Kidney (tissue), 13 donors: ENCODE measurements at regions not wholly inside any gene's neighbourhood (a gene's known extent, or its start where the extent isn't known, plus 50 kb on each side); places are given as distances from the start of the nearest gene placed in this dataset.

ENCODE experiments used
- DNase-seq, 5 donors: peaks; one replicate each; pipeline ENCODE4 v3.0.0-alpha.2; 2013 to 2020
- FAIRE-seq: peaks from 2 replicates; lab custom pipeline; 2012; peaks lifted over from hg19 to GRCh38; lab: Jason Lieb, UNC
- H3K27ac ChIP-seq, 2 donors: one replicate each; pipeline ENCODE4 v1.7.0; 2013; ENCODE audit warnings: low read depth in 2 of 2, low read length in 2 of 2, inconsistent platforms in 1 of 2
- H3K27me3 ChIP-seq: one replicate; pipeline ENCODE4 v1.7.1; 2013; ENCODE audit warnings: low read length, inconsistent platforms; ENCODE audit not compliant: control insufficient read depth, insufficient read depth
- H3K36me3 ChIP-seq, 3 donors: one replicate each; pipeline versions ENCODE4 v1.7.0 to v1.7.1; 2013; ENCODE audit warnings: low read length in 3 of 3, control low read depth in 1 of 3, inconsistent platforms in 1 of 3; ENCODE audit not compliant: insufficient read depth in 3 of 3, control insufficient read depth in 2 of 3
- H3K4me1 ChIP-seq, 3 donors: one replicate each; pipeline versions ENCODE4 v1.7.0 to v1.7.1; 2013; ENCODE audit warnings: low read length in 3 of 3, inconsistent platforms in 1 of 3, low read depth in 1 of 3; ENCODE audit not compliant: control insufficient read depth in 2 of 3, insufficient read depth in 2 of 3
- H3K4me3 ChIP-seq, 3 donors: one replicate each; pipeline versions ENCODE4 v1.7.0 to v1.8.1; 2013; ENCODE audit warnings: low read length in 3 of 3, control low read depth in 1 of 3, inconsistent platforms in 1 of 3
- H3K9ac ChIP-seq, 3 donors: one replicate each; pipeline versions ENCODE4 v1.7.0 to v1.7.1; 2013; ENCODE audit warnings: low read length in 3 of 3, control low read depth in 1 of 3, inconsistent platforms in 1 of 3
- H3K9me3 ChIP-seq, 3 donors: one replicate each; pipeline versions ENCODE4 v1.7.0 to v1.7.1; 2013; ENCODE audit warnings: low read length in 3 of 3, control low read depth in 1 of 3, inconsistent platforms in 1 of 3; ENCODE audit not compliant: control insufficient read depth in 2 of 3, insufficient read depth in 1 of 3
- CTCF ChIP-seq: IDR thresholded peaks from 3 replicates; pipeline ENCODE4 v1.5.1; 2012; ENCODE audit warnings: mild to moderate bottlenecking, moderate library complexity, borderline replicate concordance; ENCODE audit not compliant: insufficient read depth; ENCODE audit errors: extremely low read depth
- intact Hi-C: fragments of 100-400 bp; cut with DNase I; formaldehyde crosslinking; loops from one replicate; pipeline ENCODE4 v1.11.1; 2022
- donor health status: control.
- donor health status: control.
- donor health status: control.
- donor health status: control.
- donor health status: control.
- donor health status: DM: yes; HTN: yes; CAD: no.
- donor health status: Normal renal cell carcinoma (clear cell type).

DNA sequence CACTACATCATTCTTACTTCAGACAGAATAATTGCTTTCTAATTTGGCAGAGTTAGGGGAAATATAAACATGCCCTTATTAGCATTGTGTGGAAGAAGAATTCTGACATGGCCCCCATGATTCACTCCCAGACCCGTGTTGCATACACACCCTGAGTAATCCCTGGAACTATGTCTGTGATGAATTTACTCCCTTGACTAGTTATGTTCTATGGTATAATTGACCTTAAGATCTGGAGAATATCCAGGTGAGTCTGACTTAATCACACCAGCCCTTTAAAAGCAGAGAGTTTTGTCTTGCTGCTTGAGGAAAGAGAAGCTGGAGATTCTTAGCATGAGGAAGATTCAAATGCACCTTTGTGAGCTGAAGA, 262.9 kb downstream of the SOX4 start:
- no peak overlapping the region for H3K4me3 ChIP-seq
- TF ChIP-seq CTCF: no peak
- no peaks in the 10 kb centered on the region for H3K4me1 ChIP-seq
- intact Hi-C loops: no loop called here
- no peak overlapping the region for H3K27ac ChIP-seq
- H3K9me3 ChIP-seq: no peaks in the 10 kb centered on the region
- DNase-seq (no peak), FAIRE-seq (no peak)
- no peak overlapping the region for H3K9ac ChIP-seq
- no peaks in the 10 kb centered on the region for H3K27me3 ChIP-seq
- H3K36me3 ChIP-seq: no peaks in the 10 kb centered on the region

GRCh38 chr6:21856844-21857243, 263.3 kb downstream of the SOX4 start:
- Histone ChIP-seq H3K4me1 (no peaks in the 10 kb centered on the region), H3K9ac (no peak overlapping the region), H3K4me3 (no peak overlapping the region), H3K27ac (no peak overlapping the region), H3K27me3 (no peaks in the 10 kb centered on the region), H3K36me3 (no peaks in the 10 kb centered on the region), H3K9me3 (no peaks in the 10 kb centered on the region)
- no peak for TF ChIP-seq CTCF
- DNase-seq (no peak), FAIRE-seq (no peak)
- intact Hi-C loops: no loop called here

DNA sequence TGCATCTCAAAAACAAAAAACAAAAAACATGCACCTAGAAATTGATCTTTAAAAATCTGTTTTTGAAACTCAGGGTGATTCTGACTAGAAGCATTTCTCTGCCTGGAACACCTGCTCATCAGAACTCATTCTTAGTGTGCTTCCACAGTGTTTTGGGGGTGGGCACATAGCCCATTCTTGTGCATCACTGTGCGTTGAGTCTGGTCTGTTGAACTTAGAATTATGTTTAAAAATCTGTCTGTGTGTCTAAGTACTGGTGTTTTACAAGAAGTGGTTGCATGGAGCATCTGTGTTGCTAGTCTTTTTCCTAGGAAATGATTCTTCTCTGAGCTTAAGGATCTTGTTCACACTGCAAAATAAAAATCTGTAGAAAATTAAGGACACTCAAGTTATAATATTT, 264.5 kb downstream of the SOX4 start:
- no peak for FAIRE-seq

More for the DNA sequence above, 264.5 kb downstream of the SOX4 start:
- Histone ChIP-seq H3K27me3 (no peaks in the 10 kb centered on the region), H3K4me3 (no peak overlapping the region), H3K27ac (no peak overlapping the region), H3K9me3 (no peaks in the 10 kb centered on the region), H3K36me3 (no peaks in the 10 kb centered on the region), H3K4me1 (no peaks in the 10 kb centered on the region), H3K9ac (no peak overlapping the region)
- no peak for TF ChIP-seq CTCF
- DNase-seq: no peak
- intact Hi-C loops: no loop called here
